ENCODE measurements at regions not wholly inside any gene's neighbourhood (a gene's known extent, or its start where the extent isn't known, plus 50 kb on each side); places are given as distances from the start of the nearest gene placed in this dataset.

DNA sequence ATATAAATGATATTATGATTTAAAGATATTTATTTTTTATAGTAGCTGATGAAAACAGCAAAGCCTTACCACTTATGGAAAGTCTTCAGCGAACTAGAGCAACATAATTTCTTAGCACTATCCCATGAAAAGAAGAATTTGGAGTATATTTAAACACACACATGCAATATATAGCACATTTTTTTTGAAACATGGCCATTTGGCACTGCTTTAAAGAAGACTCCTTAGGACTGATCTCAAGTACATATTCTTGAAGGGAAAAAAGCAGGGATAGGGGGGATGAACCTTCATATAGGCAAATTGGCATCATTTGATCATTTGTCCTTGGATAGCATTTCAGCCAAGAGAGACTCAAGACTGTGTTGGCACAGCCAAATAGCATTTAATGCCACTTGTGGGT, 193.3 kb downstream of the ANKRD50 start:
- TF ChIP-seq, protein P1, sequence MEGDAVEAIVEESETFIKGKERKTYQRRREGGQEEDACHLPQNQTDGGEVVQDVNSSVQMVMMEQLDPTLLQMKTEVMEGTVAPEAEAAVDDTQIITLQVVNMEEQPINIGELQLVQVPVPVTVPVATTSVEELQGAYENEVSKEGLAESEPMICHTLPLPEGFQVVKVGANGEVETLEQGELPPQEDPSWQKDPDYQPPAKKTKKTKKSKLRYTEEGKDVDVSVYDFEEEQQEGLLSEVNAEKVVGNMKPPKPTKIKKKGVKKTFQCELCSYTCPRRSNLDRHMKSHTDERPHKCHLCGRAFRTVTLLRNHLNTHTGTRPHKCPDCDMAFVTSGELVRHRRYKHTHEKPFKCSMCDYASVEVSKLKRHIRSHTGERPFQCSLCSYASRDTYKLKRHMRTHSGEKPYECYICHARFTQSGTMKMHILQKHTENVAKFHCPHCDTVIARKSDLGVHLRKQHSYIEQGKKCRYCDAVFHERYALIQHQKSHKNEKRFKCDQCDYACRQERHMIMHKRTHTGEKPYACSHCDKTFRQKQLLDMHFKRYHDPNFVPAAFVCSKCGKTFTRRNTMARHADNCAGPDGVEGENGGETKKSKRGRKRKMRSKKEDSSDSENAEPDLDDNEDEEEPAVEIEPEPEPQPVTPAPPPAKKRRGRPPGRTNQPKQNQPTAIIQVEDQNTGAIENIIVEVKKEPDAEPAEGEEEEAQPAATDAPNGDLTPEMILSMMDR (IDR thresholded peaks at IDR 0.05), result no peak
- TF ChIP-seq EZH2 (IDR thresholded peaks at IDR 0.05; ENCODE audit: borderline replicate concordance, insufficient read depth, low read depth, low read length, poor library complexity, severe bottlenecking), result no peak

All from B cell (primary cell).